Osteoblast (primary cell): ENCODE measurements at regions not wholly inside any gene's neighbourhood (a gene's known extent, or its start where the extent isn't known, plus 50 kb on each side); places are given as distances from the start of the nearest gene placed in this dataset.

Experiments
- DNase-seq: peaks from one replicate; pipeline ENCODE4 v3.0.0; 2011; ENCODE audit warnings: low spot score, mixed read lengths; ENCODE audit not compliant: insufficient read length; ENCODE audit errors: missing footprints
- H2AFZ ChIP-seq: 2 replicates; pipeline ENCODE4 v1.6.0; 2011; ENCODE audit warnings: mild to moderate bottlenecking, low read length
- H3K27ac ChIP-seq: 2 replicates; pipeline ENCODE4 v1.5.1; 2011; ENCODE audit warnings: mild to moderate bottlenecking, low read depth, low read length, moderate library complexity
- H3K27me3 ChIP-seq: 2 replicates; pipeline ENCODE4 v1.6.0; 2012; ENCODE audit warnings: mild to moderate bottlenecking, control low read depth, inconsistent platforms, low read length, moderate library complexity; ENCODE audit not compliant: insufficient read depth
- H3K36me3 ChIP-seq: 2 replicates; pipeline ENCODE4 v1.5.1; 2011; ENCODE audit warnings: mild to moderate bottlenecking, low read length, control low read depth, moderate library complexity; ENCODE audit not compliant: insufficient read depth
- H3K4me1 ChIP-seq: 2 replicates; pipeline ENCODE4 v1.5.1; 2011; ENCODE audit warnings: mild to moderate bottlenecking, low read length, control low read depth, moderate library complexity; ENCODE audit not compliant: insufficient read depth
- H3K4me2 ChIP-seq: 2 replicates; pipeline ENCODE4 v1.6.0; 2011; ENCODE audit warnings: mild to moderate bottlenecking, low read length; ENCODE audit not compliant: insufficient read depth
- H3K4me3 ChIP-seq: fragments of 200-600 bp; sonication (generic); 3 replicates; pipeline ENCODE4 v1.5.1; 2012; ENCODE audit warnings: mild to moderate bottlenecking, low read length, inconsistent platforms; ENCODE audit not compliant: insufficient read depth
- H3K79me2 ChIP-seq: 2 replicates; pipeline ENCODE4 v1.6.0; 2012; ENCODE audit warnings: mild to moderate bottlenecking, low read length, control low read depth, inconsistent platforms; ENCODE audit not compliant: insufficient read depth
- H3K9me3 ChIP-seq: 2 replicates; pipeline ENCODE4 v1.5.1; 2011; ENCODE audit warnings: low read depth, low read length, control low read depth
- H4K20me1 ChIP-seq: 2 replicates; pipeline ENCODE4 v1.6.0; 2012; ENCODE audit warnings: mild to moderate bottlenecking, low read length, control low read depth; ENCODE audit not compliant: insufficient read depth
- TF ChIP-seq, protein P1 (sequence below): IDR thresholded peaks from 2 replicates; pipeline ENCODE4 v1.5.1; 2011; ENCODE audit warnings: mild to moderate bottlenecking, low read depth, low read length, moderate library complexity; ENCODE audit errors: extremely low read depth

DNA sequence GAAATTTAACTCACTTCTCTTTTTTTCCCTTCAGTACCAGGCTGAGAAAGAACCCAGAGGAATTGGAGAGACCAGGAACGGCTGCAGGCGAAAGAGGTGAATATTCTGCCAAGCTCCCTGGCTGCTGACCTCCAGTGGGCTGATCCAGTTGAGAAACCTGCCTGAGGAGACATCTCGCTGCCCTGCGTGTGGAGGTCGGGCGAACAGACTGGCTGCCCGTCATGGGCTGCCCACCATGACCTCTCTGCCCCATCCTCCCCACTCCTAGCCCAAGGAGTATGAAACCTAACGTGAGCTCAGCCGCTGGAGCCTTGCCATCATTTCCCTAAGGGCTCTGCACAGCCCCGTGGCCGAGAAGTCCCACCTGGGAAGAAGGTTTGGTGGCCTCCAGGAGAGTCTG is 148.8 kb upstream of the SALL3 start:
- Histone ChIP-seq H2AFZ (no peak overlapping the region), H3K36me3 (no peaks in the 10 kb centered on the region), H3K4me3 (no peak overlapping the region), H3K4me1 (no peaks in the 10 kb centered on the region), H3K4me2 (no peak overlapping the region), H3K9me3 (peaks cover 6% of the 10 kb centered on the region), H3K27me3 (no peaks in the 10 kb centered on the region), H3K27ac (no peak overlapping the region), H4K20me1 (no peaks in the 10 kb centered on the region), H3K79me2 (no peaks in the 10 kb centered on the region)
- TF ChIP-seq, protein P1, sequence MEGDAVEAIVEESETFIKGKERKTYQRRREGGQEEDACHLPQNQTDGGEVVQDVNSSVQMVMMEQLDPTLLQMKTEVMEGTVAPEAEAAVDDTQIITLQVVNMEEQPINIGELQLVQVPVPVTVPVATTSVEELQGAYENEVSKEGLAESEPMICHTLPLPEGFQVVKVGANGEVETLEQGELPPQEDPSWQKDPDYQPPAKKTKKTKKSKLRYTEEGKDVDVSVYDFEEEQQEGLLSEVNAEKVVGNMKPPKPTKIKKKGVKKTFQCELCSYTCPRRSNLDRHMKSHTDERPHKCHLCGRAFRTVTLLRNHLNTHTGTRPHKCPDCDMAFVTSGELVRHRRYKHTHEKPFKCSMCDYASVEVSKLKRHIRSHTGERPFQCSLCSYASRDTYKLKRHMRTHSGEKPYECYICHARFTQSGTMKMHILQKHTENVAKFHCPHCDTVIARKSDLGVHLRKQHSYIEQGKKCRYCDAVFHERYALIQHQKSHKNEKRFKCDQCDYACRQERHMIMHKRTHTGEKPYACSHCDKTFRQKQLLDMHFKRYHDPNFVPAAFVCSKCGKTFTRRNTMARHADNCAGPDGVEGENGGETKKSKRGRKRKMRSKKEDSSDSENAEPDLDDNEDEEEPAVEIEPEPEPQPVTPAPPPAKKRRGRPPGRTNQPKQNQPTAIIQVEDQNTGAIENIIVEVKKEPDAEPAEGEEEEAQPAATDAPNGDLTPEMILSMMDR = no peak
- DNase-seq = no peak

DNA sequence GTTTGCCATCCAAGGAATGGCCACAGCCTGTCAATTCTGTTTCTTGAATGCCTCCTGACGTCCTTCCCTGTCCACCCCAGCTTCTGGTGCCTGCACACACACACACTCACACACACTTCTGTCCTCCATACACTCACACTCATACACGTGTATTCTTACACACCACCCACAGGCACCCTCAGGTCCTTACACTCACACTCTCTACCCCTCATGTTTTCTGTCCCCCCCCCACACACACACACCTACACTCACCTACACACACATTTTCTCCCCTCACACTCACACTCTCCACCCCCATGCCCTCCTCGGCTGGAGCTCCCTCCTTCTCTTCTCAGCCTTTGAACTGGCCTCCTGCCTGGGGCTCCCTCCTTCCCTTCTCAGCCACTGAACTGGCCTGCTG is 148.0 kb upstream of the SALL3 start:
- TF ChIP-seq, protein P1 = no peak
- Histone ChIP-seq H3K36me3 (no peaks in the 10 kb centered on the region), H3K79me2 (no peaks in the 10 kb centered on the region), H3K9me3 (peaks cover 6% of the 10 kb centered on the region), H3K27me3 (no peaks in the 10 kb centered on the region), H3K4me2 (no peak overlapping the region), H3K27ac (no peak overlapping the region), H4K20me1 (no peaks in the 10 kb centered on the region), H3K4me3 (no peak overlapping the region), H2AFZ (no peak overlapping the region), H3K4me1 (no peaks in the 10 kb centered on the region)
- DNase-seq = no peak

DNA sequence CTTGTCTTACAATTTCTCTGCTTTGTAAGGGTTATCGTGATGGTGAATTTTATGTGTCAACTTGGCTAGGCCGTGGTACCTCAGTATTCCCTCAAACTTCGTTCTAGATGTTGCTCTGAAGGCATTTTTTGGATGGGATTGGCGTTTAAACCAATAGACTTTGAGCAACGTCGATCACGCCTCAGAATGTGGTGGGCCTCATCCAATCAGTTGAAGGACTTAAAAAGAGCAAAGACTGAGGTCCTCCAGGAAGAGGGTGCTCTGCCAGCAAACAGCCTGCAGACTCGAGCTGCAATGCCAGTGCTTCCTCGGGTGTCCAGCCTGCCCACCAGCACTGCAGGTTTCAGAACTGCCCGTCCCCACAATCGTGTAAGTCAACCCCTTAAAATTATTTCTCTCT is 145.8 kb upstream of the SALL3 start:
- TF ChIP-seq, protein P1 = no peak
- no peak overlapping the region for H2AFZ ChIP-seq
- H3K4me3 ChIP-seq = no peak overlapping the region
- no peaks in the 10 kb centered on the region for H3K4me1 ChIP-seq
- no peak for DNase-seq
- H4K20me1 ChIP-seq = no peaks in the 10 kb centered on the region
- no peaks in the 10 kb centered on the region for H3K27me3 ChIP-seq
- peaks cover 8% of the 10 kb centered on the region for H3K9me3 ChIP-seq
- no peak overlapping the region for H3K27ac ChIP-seq
- no peak overlapping the region for H3K4me2 ChIP-seq
- H3K79me2 ChIP-seq = no peaks in the 10 kb centered on the region
- H3K36me3 ChIP-seq = no peaks in the 10 kb centered on the region

DNA sequence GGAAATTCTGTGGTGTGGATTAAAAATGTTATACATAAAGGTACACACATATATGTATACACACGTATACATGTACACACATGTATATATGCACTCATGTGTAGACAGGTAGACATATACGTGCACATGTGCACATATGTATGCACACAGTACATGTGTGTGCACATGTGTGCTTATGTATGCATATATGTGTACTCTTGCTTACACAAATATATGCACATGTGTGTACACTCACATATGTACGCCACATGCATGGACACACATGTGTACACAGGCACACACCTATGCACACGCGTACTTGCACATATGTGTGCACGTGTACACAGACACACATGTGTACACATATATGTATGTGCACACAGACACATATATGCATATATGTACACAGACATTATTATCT is 142.8 kb upstream of the SALL3 start:
- Histone ChIP-seq H3K4me3 (no peak overlapping the region), H3K4me2 (no peak overlapping the region), H3K4me1 (no peaks in the 10 kb centered on the region), H3K79me2 (no peaks in the 10 kb centered on the region), H4K20me1 (no peaks in the 10 kb centered on the region), H3K9me3 (peaks cover 5% of the 10 kb centered on the region), H3K36me3 (no peaks in the 10 kb centered on the region), H2AFZ (no peak overlapping the region), H3K27ac (no peak overlapping the region), H3K27me3 (no peaks in the 10 kb centered on the region)
- DNase-seq = no peak
- TF ChIP-seq, protein P1 = no peak
